SJSA1 (cell line): ENCODE measurements at regions not wholly inside any gene's neighbourhood (a gene's known extent, or its start where the extent isn't known, plus 50 kb on each side); places are given as distances from the start of the nearest gene placed in this dataset.
"Not testable (repeated sequence)": the region's sequence is repeated elsewhere in the genome, so short reads cannot be mapped to it uniquely, and the experiment has no call there.

Source experiments
- DNase-seq, 2 experiments: peaks; one replicate each; pipeline ENCODE4 v3.0.0-alpha.2; 2015 to 2020; ENCODE audit warnings: low spot score in 2 of 2, low read depth in 1 of 2
- H3K27ac ChIP-seq: fragments of 250-450 bp; sonication (Bioruptor Pico); 2 replicates; pipeline ENCODE4 v1.5.1; 2020; ENCODE audit warnings: mild to moderate bottlenecking, moderate library complexity
- H3K27me3 ChIP-seq: fragments of 250-450 bp; sonication (Bioruptor Pico); replicated peaks from 2 replicates; pipeline ENCODE4 v1.5.1; 2020; ENCODE audit warnings: mild to moderate bottlenecking, moderate library complexity
- H3K36me3 ChIP-seq: fragments of 250-450 bp; sonication (Bioruptor Pico); 2 replicates; pipeline ENCODE4 v1.5.1; 2020; ENCODE audit warnings: mild to moderate bottlenecking
- H3K4me1 ChIP-seq: fragments of 250-450 bp; sonication (Bioruptor Pico); replicated peaks from 2 replicates; pipeline ENCODE4 v1.6.1; 2021; ENCODE audit warnings: mild to moderate bottlenecking
- H3K4me3 ChIP-seq: fragments of 250-450 bp; sonication (Bioruptor Pico); 2 replicates; pipeline ENCODE4 v1.5.1; 2020; ENCODE audit warnings: mild to moderate bottlenecking
- H3K9me3 ChIP-seq: fragments of 250-450 bp; sonication (Bioruptor Pico); replicated peaks from 2 replicates; pipeline ENCODE4 v1.5.1; 2020; ENCODE audit warnings: mild to moderate bottlenecking

DNA sequence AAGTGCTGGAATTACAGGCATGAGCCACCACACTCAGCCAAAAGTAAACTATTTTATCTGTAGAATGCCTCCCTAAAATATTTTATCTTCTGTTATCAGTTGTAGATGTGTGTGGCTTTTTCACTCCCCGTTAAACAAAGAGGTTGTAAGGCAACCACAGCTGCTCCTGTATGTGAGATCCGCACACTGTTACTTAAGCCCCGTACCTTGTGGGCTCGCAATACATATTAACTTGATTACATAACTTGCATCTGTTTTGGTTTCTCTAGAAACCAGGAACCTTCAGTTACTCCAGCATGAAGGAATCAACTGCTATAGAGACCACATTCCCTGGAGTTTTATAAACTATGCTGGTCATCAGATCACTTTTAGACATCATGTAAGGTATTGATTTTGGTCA, 420.1 kb upstream of the SLC35B3 start:
- Histone ChIP-seq H3K4me1 (peaks cover 13% of the 10 kb centered on the region), H3K4me3 (no peak overlapping the region)

DNA sequence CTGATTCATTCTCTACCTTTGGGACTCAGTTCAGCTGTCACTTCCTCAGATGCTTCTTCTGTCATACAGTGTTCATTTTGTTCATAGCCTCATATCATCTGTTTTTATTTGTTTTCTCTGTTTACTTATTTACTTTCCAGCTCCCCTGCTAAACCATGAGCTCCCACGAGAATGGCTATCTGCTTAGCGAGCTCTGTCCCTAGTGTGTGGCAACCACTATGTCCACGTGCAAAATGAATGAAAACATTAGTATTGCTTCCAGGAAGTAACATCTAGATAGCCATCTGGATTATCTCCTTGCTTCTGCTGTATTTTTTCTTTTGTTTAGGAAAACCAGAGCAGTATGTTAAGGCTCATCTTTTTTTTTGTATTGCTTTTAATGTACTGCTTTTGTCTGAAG, 417.0 kb upstream of the SLC35B3 start:
- no peak overlapping the region for H3K27ac ChIP-seq
- H3K36me3 ChIP-seq: no peaks in the 10 kb centered on the region
- no peaks in the 10 kb centered on the region for H3K4me1 ChIP-seq
- H3K27me3 ChIP-seq: no peaks in the 10 kb centered on the region
- no peaks in the 10 kb centered on the region for H3K9me3 ChIP-seq
- no peak for DNase-seq
- H3K4me3 ChIP-seq: no peak overlapping the region

More for the DNA sequence above, 420.1 kb upstream of the SLC35B3 start:
- H3K27me3 ChIP-seq: no peaks in the 10 kb centered on the region
- H3K9me3 ChIP-seq: no peaks in the 10 kb centered on the region
- no peaks in the 10 kb centered on the region for H3K36me3 ChIP-seq
- H3K27ac ChIP-seq: no peak overlapping the region
- peak in 1 of 2 experiments; percentile 14 for DNase-seq

DNA sequence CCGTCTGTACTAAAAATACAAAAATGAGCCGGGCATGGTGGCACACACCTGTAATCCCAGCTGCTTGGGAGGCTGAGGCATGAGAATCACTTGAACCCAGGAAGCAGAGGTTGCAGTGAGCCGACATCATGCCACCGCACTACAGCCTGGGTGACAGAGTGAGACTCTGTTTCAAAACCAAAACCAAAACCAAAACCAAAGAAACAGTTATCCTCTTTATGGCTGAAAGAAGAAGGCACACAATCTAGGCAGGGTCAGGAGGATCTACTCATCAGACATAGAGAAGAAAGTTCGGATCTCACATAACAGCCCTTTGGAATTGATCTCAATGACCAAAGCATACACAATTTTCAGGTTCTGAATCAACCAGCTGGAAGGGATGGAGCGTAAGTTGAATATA, 411.3 kb upstream of the SLC35B3 start:
- not testable (repeated sequence) for H3K9me3 ChIP-seq, DNase-seq, H3K27ac ChIP-seq, H3K4me1 ChIP-seq, H3K27me3 ChIP-seq, H3K36me3 ChIP-seq, H3K4me3 ChIP-seq

DNA sequence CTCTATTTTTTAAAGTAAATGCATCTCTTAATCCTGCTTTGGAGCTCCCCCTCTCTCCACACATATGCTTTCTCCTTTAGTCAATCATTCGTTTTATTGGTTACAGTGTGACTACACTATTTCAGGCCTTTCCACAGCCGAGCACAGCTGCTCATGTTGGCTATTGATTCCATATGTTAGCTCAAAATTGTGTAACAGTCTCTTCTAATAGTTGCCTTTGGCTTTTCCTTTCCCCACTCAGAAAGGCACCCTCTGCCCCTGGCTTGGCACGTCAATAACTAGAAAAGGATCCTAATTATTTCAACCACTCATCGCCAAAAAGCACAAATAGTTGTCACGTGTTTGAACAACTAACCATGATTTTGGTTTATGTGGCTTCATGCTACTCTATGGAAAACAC, 410.3 kb upstream of the SLC35B3 start:
- Histone ChIP-seq H3K27ac (no peak overlapping the region), H3K36me3 (no peaks in the 10 kb centered on the region), H3K4me1 (no peaks in the 10 kb centered on the region), H3K9me3 (no peaks in the 10 kb centered on the region; the same call in 1 of the 2 replicates), H3K27me3 (no peaks in the 10 kb centered on the region), H3K4me3 (no peak overlapping the region)
- DNase-seq: no peak

DNA sequence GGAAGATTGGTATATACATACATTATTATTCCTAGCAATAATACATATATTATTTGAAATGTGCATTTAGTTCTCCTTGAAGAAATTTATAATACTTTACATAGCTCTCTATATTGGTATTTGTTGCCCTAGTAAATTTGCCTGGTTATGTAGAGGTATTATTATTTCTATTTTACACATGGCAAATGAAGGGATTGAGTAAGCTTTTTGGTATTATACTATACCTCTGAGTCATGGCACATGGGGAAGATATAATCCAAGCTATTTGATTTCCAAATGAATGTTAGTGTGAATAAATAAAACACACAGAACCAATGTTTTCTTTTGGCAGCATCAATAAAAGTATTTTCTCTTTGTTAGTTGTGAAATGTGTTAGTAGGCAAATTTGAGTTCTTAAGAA, 409.6 kb upstream of the SLC35B3 start:
- H3K27ac ChIP-seq: no peak overlapping the region
- no peak overlapping the region for H3K4me3 ChIP-seq
- H3K27me3 ChIP-seq: no peaks in the 10 kb centered on the region
- no peak for DNase-seq
- no peaks in the 10 kb centered on the region for H3K36me3 ChIP-seq
- H3K9me3 ChIP-seq: no peaks in the 10 kb centered on the region; the same call in 1 of the 2 replicates
- no peaks in the 10 kb centered on the region for H3K4me1 ChIP-seq

DNA sequence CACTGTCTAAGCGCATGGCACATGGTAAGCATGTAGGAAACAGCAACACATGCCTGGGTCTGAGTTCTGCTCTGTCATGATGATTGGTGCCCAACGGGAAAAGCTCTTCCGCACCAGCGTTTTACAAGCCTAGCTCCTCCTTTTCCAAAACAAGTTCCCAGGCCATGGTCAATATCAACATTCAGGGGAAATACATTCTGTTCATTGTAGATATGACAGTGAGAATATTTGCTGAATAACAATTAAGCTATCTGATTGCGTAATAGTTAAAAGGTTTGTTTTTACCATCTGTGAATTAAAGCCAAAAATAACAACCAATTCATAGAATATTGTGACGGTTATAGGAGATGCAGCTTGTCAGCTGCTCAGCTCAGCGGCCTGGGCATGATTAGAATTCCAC, 404.3 kb upstream of the SLC35B3 start:
- Histone ChIP-seq H3K27me3 (no peaks in the 10 kb centered on the region), H3K9me3 (no peaks in the 10 kb centered on the region; the same call in 1 of the 2 replicates), H3K27ac (no peak overlapping the region), H3K36me3 (no peaks in the 10 kb centered on the region), H3K4me3 (no peak overlapping the region), H3K4me1 (no peaks in the 10 kb centered on the region)
- DNase-seq: no peak

DNA sequence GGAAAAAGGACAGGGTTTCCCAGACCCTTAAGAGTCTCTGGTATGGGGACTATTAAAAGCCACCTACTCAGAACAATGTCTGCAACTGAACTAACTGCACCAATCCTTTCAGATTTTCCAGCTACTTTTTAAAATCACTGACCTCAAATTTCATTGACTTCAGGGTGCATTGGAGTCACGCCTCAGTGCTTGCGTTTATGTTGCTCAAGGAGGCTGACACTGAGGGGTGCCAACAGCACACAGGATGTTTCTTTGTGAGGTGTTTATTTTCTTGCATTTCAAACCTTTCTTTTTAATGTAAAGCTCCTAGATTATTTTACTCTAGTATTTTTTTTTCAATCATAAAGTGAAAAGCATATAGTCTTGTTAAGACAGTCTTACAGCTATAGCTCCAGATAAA, 402.0 kb upstream of the SLC35B3 start:
- H3K9me3 ChIP-seq: no peaks in the 10 kb centered on the region; the same call in 1 of the 2 replicates
- H3K27ac ChIP-seq: no peak overlapping the region
- no peaks in the 10 kb centered on the region for H3K36me3 ChIP-seq
- H3K4me1 ChIP-seq: no peaks in the 10 kb centered on the region
- H3K27me3 ChIP-seq: no peaks in the 10 kb centered on the region
- H3K4me3 ChIP-seq: no peak overlapping the region
- DNase-seq: no peak

DNA sequence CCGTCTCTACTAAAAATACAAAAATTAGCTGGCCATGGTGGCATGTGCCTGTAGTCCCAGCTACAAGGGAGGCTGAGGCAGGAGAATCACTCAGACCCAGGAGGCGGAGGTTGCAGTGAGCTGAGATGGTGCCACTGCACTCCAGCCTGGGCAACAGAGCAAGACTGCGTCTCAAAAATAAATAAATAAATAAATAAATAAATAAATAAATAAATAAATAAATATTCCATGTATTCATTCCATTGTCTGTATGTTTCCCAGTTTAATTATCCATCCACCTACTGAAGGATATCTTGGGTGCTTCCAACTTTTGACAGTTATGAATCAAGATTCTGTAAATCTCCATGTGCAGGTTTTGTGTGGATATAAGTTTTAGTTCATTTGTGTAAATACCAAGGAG, 397.4 kb upstream of the SLC35B3 start:
- not testable (repeated sequence) for H3K9me3 ChIP-seq, DNase-seq, H3K27ac ChIP-seq, H3K4me3 ChIP-seq, H3K4me1 ChIP-seq, H3K36me3 ChIP-seq, H3K27me3 ChIP-seq

DNA sequence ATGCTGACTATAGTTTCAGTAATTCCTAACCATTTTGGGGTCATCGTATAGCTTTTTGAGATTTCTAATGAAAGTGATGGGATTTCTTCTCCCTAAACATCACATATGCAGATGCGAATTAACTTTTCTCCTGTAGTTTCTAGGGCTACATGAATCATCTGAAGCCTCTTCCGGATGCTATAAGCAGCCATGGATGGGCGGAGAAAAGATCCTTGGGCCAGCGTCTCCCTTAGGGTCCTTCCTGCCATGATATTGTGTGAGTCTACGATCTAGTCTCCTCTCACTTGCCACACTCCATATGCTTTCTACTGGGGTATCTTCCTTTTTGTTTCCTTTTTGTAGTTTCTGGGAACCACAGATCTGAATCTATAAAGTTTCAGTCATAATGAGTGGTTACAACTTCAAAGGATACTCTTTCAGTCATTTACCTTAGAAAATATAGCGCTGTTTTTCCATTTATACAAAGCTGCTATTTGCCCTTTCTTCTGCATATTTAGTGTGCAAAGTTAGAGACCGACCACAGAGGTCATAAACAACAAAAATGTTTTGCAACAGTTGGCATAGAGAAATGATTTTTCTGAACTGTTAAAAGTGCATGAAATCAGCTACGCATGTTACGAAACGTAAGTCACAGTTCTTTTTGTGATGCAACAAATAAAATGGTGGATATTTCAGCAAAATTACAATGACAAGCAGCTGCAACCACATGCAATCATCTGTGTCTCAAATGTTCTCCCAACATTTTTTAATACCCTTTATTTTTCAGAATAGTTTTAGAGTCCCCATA, 396.2 kb upstream of the SLC35B3 start:
- H3K36me3 ChIP-seq: no peaks in the 10 kb centered on the region
- DNase-seq: no peak
- no peak overlapping the region for H3K27ac ChIP-seq
- H3K4me1 ChIP-seq: no peaks in the 10 kb centered on the region
- no peaks in the 10 kb centered on the region for H3K27me3 ChIP-seq
- no peaks in the 10 kb centered on the region for H3K9me3 ChIP-seq
- no peak overlapping the region for H3K4me3 ChIP-seq

DNA sequence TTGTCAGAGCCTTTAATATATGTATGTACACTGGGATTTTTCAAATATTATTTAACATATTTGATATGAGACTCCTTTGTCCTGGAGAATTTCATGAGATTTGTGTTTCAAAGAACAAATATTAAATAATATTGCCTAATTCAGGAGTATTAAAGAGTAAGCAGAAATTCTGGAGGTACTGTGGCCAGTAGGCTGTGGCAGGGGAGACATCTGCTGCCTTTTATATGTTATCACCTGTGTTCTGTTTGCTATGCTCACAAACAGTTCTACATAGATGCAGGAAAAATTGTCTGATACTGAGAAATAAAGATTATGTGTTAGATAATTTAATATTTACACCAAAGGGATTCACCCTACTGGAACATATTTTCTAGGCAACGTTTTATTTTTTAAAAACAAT, 395.4 kb upstream of the SLC35B3 start:
- Histone ChIP-seq H3K9me3 (no peaks in the 10 kb centered on the region), H3K27me3 (no peaks in the 10 kb centered on the region)

DNA sequence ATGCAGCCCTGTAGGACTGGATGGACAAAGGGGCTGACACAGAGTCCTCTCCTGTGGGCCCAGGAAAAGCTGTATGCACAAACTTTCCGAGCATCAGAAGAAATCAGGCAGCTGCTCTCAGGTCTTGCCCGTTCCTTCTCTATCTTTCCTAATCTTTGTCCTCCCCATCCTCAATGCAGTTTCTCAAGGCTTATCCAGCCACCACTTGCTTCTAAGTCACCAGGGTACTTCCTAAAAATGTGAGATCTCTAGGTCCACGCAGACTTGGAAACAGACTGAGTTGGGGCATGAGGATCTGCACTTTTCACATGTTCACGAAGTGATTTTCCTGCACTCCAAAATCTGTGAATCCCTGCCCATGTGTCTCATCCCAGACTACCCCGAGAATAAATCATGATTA, 394.5 kb upstream of the SLC35B3 start:
- Histone ChIP-seq H3K4me3 (no peak overlapping the region), H3K4me1 (no peaks in the 10 kb centered on the region), H3K9me3 (no peaks in the 10 kb centered on the region), H3K27me3 (no peaks in the 10 kb centered on the region), H3K36me3 (no peaks in the 10 kb centered on the region), H3K27ac (no peak overlapping the region)
- DNase-seq: no peak

More for the DNA sequence above, 395.4 kb upstream of the SLC35B3 start:
- Histone ChIP-seq H3K4me1 (no peaks in the 10 kb centered on the region), H3K27ac (no peak overlapping the region), H3K36me3 (no peaks in the 10 kb centered on the region), H3K4me3 (no peak overlapping the region)
- DNase-seq: no peak

DNA sequence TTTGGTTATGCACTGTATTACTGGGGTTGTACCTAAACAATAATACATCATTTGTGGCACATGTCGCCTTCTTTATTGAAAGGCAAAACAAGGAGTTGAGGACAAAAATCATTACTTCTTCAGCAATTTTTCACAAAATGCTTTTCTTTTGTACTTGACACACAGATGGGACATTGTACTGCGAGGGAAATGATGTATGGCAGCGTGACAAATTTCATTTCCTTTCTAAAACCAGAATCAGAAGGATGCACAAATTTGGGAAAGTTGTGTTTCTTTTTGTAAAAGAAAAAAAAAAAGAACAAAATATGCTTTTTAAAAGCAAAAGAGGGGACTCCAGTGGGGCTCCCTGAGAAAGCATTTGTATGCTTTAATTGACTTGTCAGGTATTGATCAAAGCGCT, 394.0 kb upstream of the SLC35B3 start:
- Histone ChIP-seq H3K36me3 (no peaks in the 10 kb centered on the region), H3K9me3 (no peaks in the 10 kb centered on the region), H3K4me1 (no peaks in the 10 kb centered on the region), H3K4me3 (no peak overlapping the region), H3K27me3 (no peaks in the 10 kb centered on the region), H3K27ac (no peak overlapping the region)
- no peak for DNase-seq

DNA sequence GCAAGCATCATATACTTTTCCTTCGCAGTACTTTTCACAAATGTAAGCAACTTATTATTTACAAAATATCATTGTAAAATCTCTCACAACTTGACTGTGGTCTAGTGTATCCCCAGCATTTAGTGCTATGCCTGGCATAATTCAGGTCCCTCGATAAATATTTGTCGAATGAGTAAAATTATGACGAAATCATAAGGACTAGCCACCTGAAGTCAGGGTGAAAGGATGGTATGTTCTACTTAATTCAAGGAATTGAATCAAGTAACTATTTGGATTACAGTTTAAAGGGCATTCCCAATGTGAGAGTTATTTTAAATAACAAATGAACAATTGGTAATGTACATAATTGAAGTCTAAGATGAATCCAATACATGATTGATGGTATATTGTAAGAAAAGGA, 393.0 kb upstream of the SLC35B3 start:
- Histone ChIP-seq H3K4me1 (no peaks in the 10 kb centered on the region), H3K4me3 (no peak overlapping the region), H3K36me3 (no peaks in the 10 kb centered on the region), H3K27me3 (no peaks in the 10 kb centered on the region), H3K9me3 (no peaks in the 10 kb centered on the region), H3K27ac (no peak overlapping the region)
- no peak for DNase-seq

DNA sequence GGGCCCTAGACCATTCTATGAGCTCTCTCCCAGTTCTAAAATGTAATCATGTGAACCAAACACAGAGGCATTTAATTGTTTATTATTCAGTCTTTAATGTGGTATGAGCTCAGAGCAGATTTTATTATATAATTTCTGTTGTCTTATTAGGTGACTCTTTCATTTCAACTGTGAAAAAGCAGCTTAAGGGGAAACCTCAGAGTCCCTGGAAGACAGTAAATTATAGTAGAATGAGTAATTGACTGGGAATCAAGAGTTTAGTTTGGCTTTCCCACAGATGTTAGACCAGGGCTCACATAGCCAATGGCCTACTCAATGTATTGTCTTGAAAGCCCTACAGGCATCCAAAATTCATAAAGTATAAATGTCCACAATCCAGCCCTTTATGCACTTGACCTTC, 390.4 kb upstream of the SLC35B3 start:
- Histone ChIP-seq H3K36me3 (no peaks in the 10 kb centered on the region), H3K9me3 (no peaks in the 10 kb centered on the region), H3K27ac (no peak overlapping the region), H3K27me3 (no peaks in the 10 kb centered on the region), H3K4me1 (no peaks in the 10 kb centered on the region), H3K4me3 (no peak overlapping the region)
- DNase-seq: peak in 1 of 2 experiments; percentile 3

DNA sequence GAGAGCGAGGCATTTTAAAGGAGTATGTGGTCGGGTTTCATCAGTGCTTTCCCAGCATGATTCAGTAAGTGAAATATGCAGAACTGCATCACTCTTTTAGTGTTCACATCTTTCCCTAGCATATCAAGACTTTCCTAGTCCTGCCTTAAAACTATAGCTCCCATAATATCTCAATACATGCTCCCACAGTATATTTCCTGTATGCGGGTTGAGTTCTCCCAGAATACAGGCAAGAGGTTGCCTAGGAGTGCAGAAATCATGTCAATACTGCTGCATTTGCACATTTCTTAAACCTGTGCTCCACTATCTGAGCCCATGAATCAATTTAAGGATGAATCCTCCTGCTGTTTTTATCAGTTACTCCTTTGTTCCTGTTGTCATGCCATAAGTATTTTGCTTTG, 386.6 kb upstream of the SLC35B3 start:
- no peaks in the 10 kb centered on the region for H3K4me1 ChIP-seq
- H3K9me3 ChIP-seq: no peaks in the 10 kb centered on the region
- no peak overlapping the region for H3K4me3 ChIP-seq
- no peaks in the 10 kb centered on the region for H3K36me3 ChIP-seq
- H3K27me3 ChIP-seq: no peaks in the 10 kb centered on the region
- no peak for DNase-seq
- no peak overlapping the region for H3K27ac ChIP-seq
